ENCODE measurements at regions not wholly inside any gene's neighbourhood (a gene's known extent, or its start where the extent isn't known, plus 50 kb on each side); places are given as distances from the start of the nearest gene placed in this dataset.

- Histone ChIP-seq H3K9me3 (no peaks in the 10 kb centered on the region), H3K27ac (no peak overlapping the region), H3K4me3 (no peak overlapping the region), H3K4me1 (replicated peaks) (no peaks in the 10 kb centered on the region), H3K27me3 (replicated peaks; ENCODE audit: insufficient read depth) (no peaks in the 10 kb centered on the region), H3K36me3 (no peaks in the 10 kb centered on the region)
- intact Hi-C loops (cut with DNase I): no loop called here
- WGBS: 57% methylated on average over 2 of the region's 2 CpGs
- TF ChIP-seq POLR2AphosphoS5 (IDR thresholded peaks at IDR 0.05) (no peak), CTCF (IDR thresholded peaks at IDR 0.05) (no peak), POLR2A (IDR thresholded peaks at IDR 0.05) (no peak)
- DNase-seq (ENCODE audit: low spot score): no peak
Measured at GRCh38 chr12:98244136-98244535, 271.3 kb upstream of the TMPO start.

- TF ChIP-seq POLR2AphosphoS5 (IDR thresholded peaks at IDR 0.05): no peak
- H3K27me3 ChIP-seq (replicated peaks; ENCODE audit: insufficient read depth): no peaks in the 10 kb centered on the region
- intact Hi-C loops (cut with DNase I): no loop called here
- H3K27ac ChIP-seq: no peak overlapping the region
- H3K4me3 ChIP-seq: no peak overlapping the region
- peak; percentile 12 for DNase-seq (ENCODE audit: low spot score)
- no peaks in the 10 kb centered on the region for H3K4me1 ChIP-seq (replicated peaks)
- H3K9me3 ChIP-seq: no peaks in the 10 kb centered on the region
- WGBS: 12% methylated on average over 7 of the region's 7 CpGs
- no peaks in the 10 kb centered on the region for H3K36me3 ChIP-seq
Measured at GRCh38 chr12:98253207-98254037, 262.0 kb upstream of the TMPO start.

GRCh38 chr12:98256830-98257229 is 258.6 kb upstream of the TMPO start:
- no peaks in the 10 kb centered on the region for H3K27me3 ChIP-seq (replicated peaks; ENCODE audit: insufficient read depth)
- 93% methylated on average over 1 of the region's 1 CpG for WGBS
- H3K9me3 ChIP-seq: no peaks in the 10 kb centered on the region
- H3K4me3 ChIP-seq: no peak overlapping the region
- H3K36me3 ChIP-seq: no peaks in the 10 kb centered on the region
- H3K27ac ChIP-seq: no peak overlapping the region
- DNase-seq (ENCODE audit: low spot score): no peak
- intact Hi-C loops (cut with DNase I): no loop called here
- H3K4me1 ChIP-seq (replicated peaks): no peaks in the 10 kb centered on the region
- TF ChIP-seq POLR2A (IDR thresholded peaks at IDR 0.05) (no peak), POLR2AphosphoS5 (IDR thresholded peaks at IDR 0.05) (no peak), CTCF (IDR thresholded peaks at IDR 0.05) (no peak)

GRCh38 chr12:98259693-98260092 is 255.7 kb upstream of the TMPO start:
- intact Hi-C loops (cut with DNase I): no loop called here
- no peak overlapping the region for H3K27ac ChIP-seq
- no peaks in the 10 kb centered on the region for H3K9me3 ChIP-seq
- no peak for DNase-seq (ENCODE audit: low spot score)
- H3K36me3 ChIP-seq: no peaks in the 10 kb centered on the region
- H3K27me3 ChIP-seq (replicated peaks; ENCODE audit: insufficient read depth): no peaks in the 10 kb centered on the region
- no peak for TF ChIP-seq POLR2A (IDR thresholded peaks at IDR 0.05)
- no peak for TF ChIP-seq POLR2AphosphoS5 (IDR thresholded peaks at IDR 0.05)
- no peak for TF ChIP-seq CTCF (IDR thresholded peaks at IDR 0.05)
- H3K4me1 ChIP-seq (replicated peaks): no peaks in the 10 kb centered on the region
- 20% methylated on average over 5 of the region's 5 CpGs for WGBS
- H3K4me3 ChIP-seq: no peak overlapping the region

GRCh38 chr12:98260276-98260675 is 255.1 kb upstream of the TMPO start:
- intact Hi-C loops (cut with DNase I): no loop called here
- H3K4me1 ChIP-seq (replicated peaks): no peaks in the 10 kb centered on the region
- H3K27ac ChIP-seq: no peak overlapping the region
- H3K9me3 ChIP-seq: no peaks in the 10 kb centered on the region
- no peaks in the 10 kb centered on the region for H3K27me3 ChIP-seq (replicated peaks; ENCODE audit: insufficient read depth)
- TF ChIP-seq CTCF (IDR thresholded peaks at IDR 0.05) (no peak), POLR2AphosphoS5 (IDR thresholded peaks at IDR 0.05) (no peak), POLR2A (IDR thresholded peaks at IDR 0.05) (no peak)
- no peak overlapping the region for H3K4me3 ChIP-seq
- WGBS: 53% methylated on average over 5 of the region's 5 CpGs
- no peak for DNase-seq (ENCODE audit: low spot score)
- no peaks in the 10 kb centered on the region for H3K36me3 ChIP-seq
